ENCODE measurements at regions not wholly inside any gene's neighbourhood (a gene's known extent, or its start where the extent isn't known, plus 50 kb on each side); places are given as distances from the start of the nearest gene placed in this dataset.

- TF ChIP-seq ZNF830 (tag by site-specific recombination; IDR thresholded peaks at IDR 0.05; ENCODE audit: low read depth), result no peak
- no peak for TF ChIP-seq SP7 (tag by site-specific recombination; IDR thresholded peaks at IDR 0.05)
- TF ChIP-seq SCRT1 (tag by site-specific recombination; IDR thresholded peaks at IDR 0.05; ENCODE audit: borderline replicate concordance), result no peak
- TF ChIP-seq ZNF521 (tag by site-specific recombination; IDR thresholded peaks at IDR 0.05), result no peak
- TF ChIP-seq GLI2 (tag by site-specific recombination; IDR thresholded peaks at IDR 0.05; ENCODE audit: borderline replicate concordance, low read depth), result no peak
- no peak for TF ChIP-seq PRDM4 (tag by site-specific recombination; IDR thresholded peaks at IDR 0.05)
- no peak for TF ChIP-seq KLF10 (tag by site-specific recombination; IDR thresholded peaks at IDR 0.05)
- no peak for TF ChIP-seq ZNF366 (tag by site-specific recombination; conservative IDR thresholded peaks at IDR 0.05)
- no peak for TF ChIP-seq KLF7 (tag by site-specific recombination; IDR thresholded peaks at IDR 0.05; ENCODE audit: borderline replicate concordance)
- no peak for TF ChIP-seq ZNF658 (tag by site-specific recombination; IDR thresholded peaks at IDR 0.05)
- no peak for TF ChIP-seq SETDB1 (IDR thresholded peaks at IDR 0.05; ENCODE audit: insufficient read length, low read length)
- TF ChIP-seq, protein P1, sequence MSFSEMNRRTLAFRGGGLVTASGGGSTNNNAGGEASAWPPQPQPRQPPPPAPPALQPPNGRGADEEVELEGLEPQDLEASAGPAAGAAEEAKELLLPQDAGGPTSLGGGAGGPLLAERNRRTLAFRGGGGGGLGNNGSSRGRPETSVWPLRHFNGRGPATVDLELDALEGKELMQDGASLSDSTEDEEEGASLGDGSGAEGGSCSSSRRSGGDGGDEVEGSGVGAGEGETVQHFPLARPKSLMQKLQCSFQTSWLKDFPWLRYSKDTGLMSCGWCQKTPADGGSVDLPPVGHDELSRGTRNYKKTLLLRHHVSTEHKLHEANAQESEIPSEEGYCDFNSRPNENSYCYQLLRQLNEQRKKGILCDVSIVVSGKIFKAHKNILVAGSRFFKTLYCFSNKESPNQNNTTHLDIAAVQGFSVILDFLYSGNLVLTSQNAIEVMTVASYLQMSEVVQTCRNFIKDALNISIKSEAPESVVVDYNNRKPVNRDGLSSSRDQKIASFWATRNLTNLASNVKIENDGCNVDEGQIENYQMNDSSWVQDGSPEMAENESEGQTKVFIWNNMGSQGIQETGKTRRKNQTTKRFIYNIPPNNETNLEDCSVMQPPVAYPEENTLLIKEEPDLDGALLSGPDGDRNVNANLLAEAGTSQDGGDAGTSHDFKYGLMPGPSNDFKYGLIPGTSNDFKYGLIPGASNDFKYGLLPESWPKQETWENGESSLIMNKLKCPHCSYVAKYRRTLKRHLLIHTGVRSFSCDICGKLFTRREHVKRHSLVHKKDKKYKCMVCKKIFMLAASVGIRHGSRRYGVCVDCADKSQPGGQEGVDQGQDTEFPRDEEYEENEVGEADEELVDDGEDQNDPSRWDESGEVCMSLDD (tag by site-specific recombination; IDR thresholded peaks at IDR 0.05), result no peak
- TF ChIP-seq ZNF174 (tag by site-specific recombination; IDR thresholded peaks at IDR 0.05), result no peak
- TF ChIP-seq SP3 (tag by site-specific recombination; IDR thresholded peaks at IDR 0.05), result no peak
- no peak for TF ChIP-seq ZEB2 (tag by site-specific recombination; IDR thresholded peaks at IDR 0.05)
- no peak for TF ChIP-seq ZNF391 (tag by site-specific recombination; IDR thresholded peaks at IDR 0.05; ENCODE audit: borderline replicate concordance, low read depth)
- no peak for TF ChIP-seq ZNF404 (tag by site-specific recombination; IDR thresholded peaks at IDR 0.05)
- TF ChIP-seq ZNF175 (tag by site-specific recombination; IDR thresholded peaks at IDR 0.05), result no peak
- H3K9me3 ChIP-seq (ENCODE audit: control insufficient read depth, insufficient read depth, low read depth, low read length), result no peaks in the 10 kb centered on the region
- H3K36me3 ChIP-seq (ENCODE audit: control insufficient read depth in 2 of 2, insufficient read depth in 1 of 2, low read length in 2 of 2), result no peaks in the 10 kb centered on the region
- POLR2A ChIA-PET, result no interaction called here
- CTCF ChIA-PET, result interaction anchor here (0.6 to 0.9 kb wide), 2 partner anchors 128 to 297 kb away, joined by 4 to 5 read pairs; no protein-coding TSS in a partner anchor
- no peaks in the 10 kb centered on the region for H3K4me1 ChIP-seq (ENCODE audit: control insufficient read depth, insufficient read depth, low read length)
- H3K27ac ChIP-seq (ENCODE audit: extremely low read depth, low read depth, low read length), result no peak overlapping the region
- no peak overlapping the region for H3K4me3 ChIP-seq (ENCODE audit: low read depth, low read length)
Observed at GRCh38 chr9:28024676-28025075, 451.4 kb upstream of the C9orf72 start.

- ChIA-PET CTCF (no interaction called here), POLR2A (no interaction called here)
- H3K36me3 ChIP-seq (ENCODE audit: control insufficient read depth in 2 of 2, insufficient read depth in 1 of 2, low read length in 2 of 2), result no peaks in the 10 kb centered on the region
- no peak for TF ChIP-seq ZNF394 (tag by site-specific recombination; IDR thresholded peaks at IDR 0.05; ENCODE audit: borderline replicate concordance)
- TF ChIP-seq ZNF202 (tag by site-specific recombination; IDR thresholded peaks at IDR 0.05; ENCODE audit: borderline replicate concordance), result no peak
- no peak for TF ChIP-seq HOXA7 (CRISPR knock-in tag; IDR thresholded peaks at IDR 0.05; ENCODE audit: borderline replicate concordance)
- TF ChIP-seq OSR2 (tag by site-specific recombination; IDR thresholded peaks at IDR 0.05), result no peak
- TF ChIP-seq ZNF510 (tag by site-specific recombination; IDR thresholded peaks at IDR 0.05; ENCODE audit: insufficient replicate concordance), result no peak
- TF ChIP-seq ZNF830 (tag by site-specific recombination; IDR thresholded peaks at IDR 0.05; ENCODE audit: low read depth), result no peak
- no peak for TF ChIP-seq ZNF184 (tag by site-specific recombination; IDR thresholded peaks at IDR 0.05)
- TF ChIP-seq ZNF473 (tag by site-specific recombination; IDR thresholded peaks at IDR 0.05), result no peak
- H3K9me3 ChIP-seq (ENCODE audit: control insufficient read depth, insufficient read depth, low read depth, low read length), result no peaks in the 10 kb centered on the region
- no peak overlapping the region for H3K27ac ChIP-seq (ENCODE audit: extremely low read depth, low read depth, low read length)
- no peaks in the 10 kb centered on the region for H3K4me1 ChIP-seq (ENCODE audit: control insufficient read depth, insufficient read depth, low read length)
- H3K4me3 ChIP-seq (ENCODE audit: low read depth, low read length), result no peak overlapping the region
Observed at GRCh38 chr9:28025186-28025585, 451.9 kb upstream of the C9orf72 start.

Data from HEK293 (cell line).